ENCODE measurements at regions not wholly inside any gene's neighbourhood (a gene's known extent, or its start where the extent isn't known, plus 50 kb on each side); places are given as distances from the start of the nearest gene placed in this dataset.

GRCh38 chr1:18020021-18020817, 87.4 kb upstream of the IGSF21 start:
- DNase-seq = no peak

GRCh38 chr1:18021242-18021641, 86.4 kb upstream of the IGSF21 start:
- DNase-seq = no peak

- no peak for DNase-seq
Observed at GRCh38 chr1:18032172-18032859, 75.3 kb upstream of the IGSF21 start.

- DNase-seq = no peak
Observed at GRCh38 chr1:18035145-18035544, 72.5 kb upstream of the IGSF21 start.

GRCh38 chr1:18037651-18038050, 69.9 kb upstream of the IGSF21 start:
- no peak for DNase-seq

- DNase-seq = no peak
Observed at GRCh38 chr1:18038051-18038450, 69.5 kb upstream of the IGSF21 start.

- DNase-seq = no peak
Observed at GRCh38 chr1:18039102-18039501, 68.5 kb upstream of the IGSF21 start.

- no peak for DNase-seq
Observed at GRCh38 chr1:18041102-18041501, 66.5 kb upstream of the IGSF21 start.

GRCh38 chr1:18041685-18042355, 65.8 kb upstream of the IGSF21 start:
- no peak for DNase-seq

GRCh38 chr1:18043871-18044270, 63.7 kb upstream of the IGSF21 start:
- DNase-seq = no peak

- DNase-seq = no peak
Observed at GRCh38 chr1:18045203-18045602, 62.4 kb upstream of the IGSF21 start.

- DNase-seq = no peak
Observed at GRCh38 chr1:18045621-18046020, 62.0 kb upstream of the IGSF21 start.

GRCh38 chr1:18047122-18047521, 60.5 kb upstream of the IGSF21 start:
- DNase-seq = no peak

- DNase-seq = no peak
Observed at GRCh38 chr1:18049228-18049627, 58.4 kb upstream of the IGSF21 start.

GRCh38 chr1:18052671-18053070, 54.9 kb upstream of the IGSF21 start:
- DNase-seq = no peak

- DNase-seq = no peak
Observed at GRCh38 chr1:18055156-18055555, 52.4 kb upstream of the IGSF21 start.

GRCh38 chr1:18056545-18056944, 51.1 kb upstream of the IGSF21 start:
- DNase-seq = no peak

GRCh38 chr1:18057623-18058022, 50.0 kb upstream of the IGSF21 start:
- peak; percentile 24 for DNase-seq
